HG03565 (cell line): ENCODE measurements at regions not wholly inside any gene's neighbourhood (a gene's known extent, or its start where the extent isn't known, plus 50 kb on each side); places are given as distances from the start of the nearest gene placed in this dataset.

Experiments used
- ATAC-seq: cut with Tn5 transposase; IDR thresholded peaks from one replicate; pipeline ENCODE4 v1.9.1; 2021; ENCODE audit warnings: mild to moderate bottlenecking, moderate library complexity; ENCODE audit not compliant: unreplicated experiment

GRCh38 chr1:182129398-182129797, 67.9 kb upstream of the ZNF648 start:
- no peak for ATAC-seq

GRCh38 chr1:182128502-182128901, 67.0 kb upstream of the ZNF648 start:
- ATAC-seq, result no peak

DNA sequence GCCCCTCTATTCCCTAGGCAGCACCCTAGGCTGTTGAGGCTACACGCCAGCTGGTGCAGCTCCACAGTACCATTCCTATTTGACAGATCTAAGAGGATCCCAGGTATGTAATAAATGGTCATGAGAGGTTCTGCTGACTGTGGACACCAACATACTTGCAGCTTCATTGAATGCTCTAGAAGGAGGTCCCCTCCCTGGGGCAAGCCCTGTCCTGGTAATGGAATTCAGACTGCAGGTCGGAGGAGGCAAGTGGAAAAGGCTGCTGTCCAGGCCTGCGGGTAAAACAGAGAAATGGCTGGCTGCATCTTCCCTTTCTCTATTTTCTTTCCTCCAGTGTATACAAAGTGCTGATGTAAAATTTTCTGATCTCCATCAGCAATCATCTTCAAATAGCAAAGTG, 66.1 kb upstream of the ZNF648 start:
- no peak for ATAC-seq

DNA sequence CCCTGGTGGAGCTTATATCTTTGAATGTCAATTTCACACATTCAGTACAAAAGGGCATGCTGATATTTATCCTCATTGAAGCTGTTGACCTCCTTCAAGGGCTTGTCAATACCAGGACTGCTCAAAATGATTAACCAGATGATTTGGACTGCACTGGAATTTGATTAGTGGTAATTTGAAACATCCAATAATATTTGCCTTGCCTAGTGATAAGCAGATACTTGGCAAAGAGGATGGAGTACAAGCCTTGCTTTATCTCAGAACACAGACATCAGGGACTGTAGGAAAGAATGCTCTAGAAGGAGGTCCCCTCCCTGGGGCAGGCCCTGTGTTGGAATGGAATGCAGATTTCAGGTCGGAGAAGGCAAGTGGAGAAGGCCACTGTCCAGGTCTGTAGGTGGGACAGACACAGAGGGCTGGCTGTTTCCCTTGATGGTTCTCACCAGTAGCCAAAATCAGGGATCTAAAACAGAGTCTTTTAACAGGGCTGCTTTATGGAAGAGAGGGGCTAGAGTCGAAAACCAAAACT, 64.8 kb upstream of the ZNF648 start:
- no peak for ATAC-seq

DNA sequence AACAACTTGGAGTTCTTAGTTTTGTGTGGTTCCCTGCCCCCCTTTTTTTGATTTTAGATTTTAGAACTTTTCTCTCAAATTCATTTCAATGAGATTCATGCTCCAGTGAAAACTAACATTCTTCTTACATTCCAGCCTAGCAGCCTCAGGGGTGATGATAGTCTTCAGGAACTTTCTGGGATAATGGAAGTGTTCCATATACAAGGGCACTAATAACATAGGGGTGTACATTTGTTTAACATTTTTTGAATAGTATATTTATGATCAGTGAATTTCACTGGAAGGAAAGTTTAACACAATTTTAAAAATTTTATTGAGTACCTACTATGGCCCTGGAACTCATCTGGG, 61.4 kb upstream of the ZNF648 start:
- no peak for ATAC-seq

GRCh38 chr1:182122256-182122912, 60.9 kb upstream of the ZNF648 start:
- no peak for ATAC-seq

DNA sequence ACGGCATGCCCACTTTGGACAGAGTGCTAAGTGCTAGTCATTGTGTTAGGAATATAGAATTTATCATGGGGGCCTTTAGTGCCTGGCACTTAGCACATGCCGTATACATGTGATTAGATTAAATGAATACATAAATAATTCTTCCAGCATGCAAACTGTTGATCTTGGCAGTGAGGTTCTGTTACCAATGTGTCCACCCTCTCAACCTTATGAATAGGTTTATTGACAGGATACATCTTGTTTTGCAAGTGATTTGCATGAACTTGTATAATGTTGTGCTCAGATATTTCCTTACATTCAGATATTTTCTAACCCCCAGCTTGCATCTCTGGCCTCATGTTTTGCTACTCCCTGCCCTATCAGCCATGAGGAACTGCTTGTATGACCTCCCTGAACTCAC, 60.3 kb upstream of the ZNF648 start:
- no peak for ATAC-seq

DNA sequence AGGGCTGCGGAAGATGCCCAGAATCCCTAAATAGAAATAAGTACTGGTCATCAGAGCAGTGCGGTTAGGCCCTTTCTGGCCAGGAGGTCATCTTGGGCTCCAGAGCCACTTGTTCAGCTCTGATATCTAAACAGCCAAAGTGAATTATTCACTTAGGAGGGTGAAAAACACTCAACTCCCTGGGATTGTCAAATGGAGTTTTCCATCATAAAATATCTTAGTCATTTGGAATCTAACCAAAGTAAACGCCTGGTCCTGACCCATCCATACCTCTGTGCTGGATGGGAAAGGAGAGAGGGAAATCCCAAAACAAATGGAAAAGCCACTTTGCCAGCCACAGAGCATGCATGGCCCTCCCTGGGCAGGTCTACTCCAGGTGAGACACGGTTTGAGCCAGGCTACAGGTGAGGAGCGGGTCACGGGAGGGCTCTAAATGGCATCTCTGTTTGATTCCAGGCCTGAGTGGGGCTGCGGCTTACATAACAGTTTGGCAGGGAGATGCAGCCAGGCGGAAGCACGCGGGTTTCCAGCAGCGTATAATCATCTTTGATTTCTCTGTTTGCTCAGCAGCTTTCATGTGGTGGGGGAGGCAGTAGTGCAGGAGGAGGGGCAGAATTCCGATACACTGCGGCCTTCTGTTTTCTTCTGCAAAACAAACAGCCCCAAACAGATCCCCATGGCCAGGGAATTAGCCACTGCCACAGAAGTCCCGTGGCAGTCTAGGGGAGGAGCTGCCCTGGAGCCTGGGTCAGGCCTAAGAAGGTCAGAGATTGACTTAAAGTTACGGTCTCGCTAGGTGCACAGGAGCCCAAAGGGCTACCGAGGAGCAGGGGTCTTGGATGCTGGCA, 59.1 kb upstream of the ZNF648 start:
- no peak for ATAC-seq

DNA sequence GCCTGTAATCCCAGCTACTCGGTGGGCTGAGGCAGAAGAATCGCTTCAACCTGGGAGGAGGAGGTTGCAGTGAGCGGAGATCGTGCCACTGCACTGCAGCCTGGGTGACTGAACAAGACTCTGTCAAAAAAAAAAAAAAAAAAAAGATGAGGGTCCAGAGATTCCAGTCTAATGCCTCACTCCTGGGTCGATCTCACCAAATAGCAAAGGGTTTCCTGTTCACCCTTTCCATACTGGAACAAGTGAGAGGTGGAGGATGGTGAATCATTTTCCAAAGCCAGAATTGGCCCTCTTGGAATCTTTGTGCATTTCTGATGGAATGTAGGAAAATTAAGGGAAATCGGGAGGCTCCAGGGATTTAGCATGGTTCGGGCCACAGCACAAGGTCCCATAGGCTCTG, 58.1 kb upstream of the ZNF648 start:
- no peak for ATAC-seq

GRCh38 chr1:182118851-182119250, 57.3 kb upstream of the ZNF648 start:
- ATAC-seq, result no peak

- no peak for ATAC-seq
Observed at GRCh38 chr1:182114627-182115023, 53.1 kb upstream of the ZNF648 start.

DNA sequence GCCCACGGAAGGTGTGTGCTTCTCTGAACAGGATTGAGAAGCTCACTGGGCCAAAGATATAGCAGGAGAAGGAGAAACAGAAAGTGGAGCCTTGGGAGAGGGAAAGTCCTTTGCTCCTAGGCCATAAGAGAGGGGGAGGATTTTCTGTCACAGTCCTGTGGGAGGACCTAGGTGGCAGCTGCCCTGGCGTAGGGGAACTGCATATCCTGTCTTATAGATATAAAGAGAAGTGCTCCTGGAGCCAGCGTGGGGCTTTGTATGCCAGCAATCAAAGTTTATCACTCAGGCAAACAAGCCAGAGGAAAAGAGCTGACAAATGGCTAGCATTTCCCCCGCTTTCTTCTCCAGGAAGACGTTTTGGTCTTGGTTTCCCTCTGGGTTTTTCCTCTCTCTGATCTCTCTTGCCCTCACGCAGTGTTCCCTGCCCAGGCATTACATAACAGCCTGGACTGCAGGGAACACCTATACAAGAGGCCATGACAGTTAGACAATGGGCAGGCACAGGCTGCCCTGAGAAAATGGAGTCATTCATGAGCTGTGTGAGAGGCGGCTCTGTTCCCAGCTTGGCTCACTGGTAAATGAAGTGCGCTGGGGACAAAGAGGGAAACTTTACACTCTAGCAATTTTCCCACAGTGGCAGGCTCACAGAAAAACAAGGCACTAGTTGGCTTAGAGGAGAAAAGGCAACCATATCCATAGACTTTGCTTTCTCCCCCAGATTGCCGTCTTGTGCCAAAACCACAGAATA, 52.5 kb upstream of the ZNF648 start:
- ATAC-seq, result no peak

DNA sequence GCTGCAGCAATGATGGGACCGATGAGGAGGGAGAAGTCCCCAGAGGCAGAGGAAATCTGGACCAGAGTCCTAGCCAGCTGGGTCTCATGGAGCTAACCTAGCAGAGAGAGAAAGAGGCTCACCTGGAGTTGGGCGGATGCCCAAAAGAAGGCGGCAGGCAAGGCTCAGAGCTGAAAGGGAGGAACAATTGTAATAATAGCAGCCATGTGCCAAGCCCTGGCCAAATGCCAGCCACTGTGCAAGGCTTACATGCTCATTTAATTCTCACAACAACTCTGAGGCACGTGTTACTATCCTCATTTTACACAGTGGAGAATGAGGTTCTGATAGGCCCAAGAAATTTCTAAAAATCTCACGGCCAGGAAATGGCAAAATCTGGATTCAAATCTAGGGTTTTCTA, 50.0 kb upstream of the ZNF648 start:
- ATAC-seq, result no peak
